MM.1S (cell line): ENCODE measurements at regions not wholly inside any gene's neighbourhood (a gene's known extent, or its start where the extent isn't known, plus 50 kb on each side); places are given as distances from the start of the nearest gene placed in this dataset.

ENCODE experiments used
- CTCF ChIP-seq: fragments of 300-600 bp; sonication (generic); IDR thresholded peaks from 2 replicates; pipeline ENCODE4 v1.5.1; 2016; ENCODE audit warnings: antibody characterized with exemption, low read length, mixed read lengths
- EZH2 ChIP-seq: fragments of 300-600 bp; sonication (generic); optimal IDR thresholded peaks from 2 replicates; pipeline ENCODE3; 2017; ENCODE audit warnings: low read depth, mild to moderate bottlenecking, antibody characterized with exemption, low read length, mixed read lengths

GRCh38 chr18:65990174-65990690, 239.4 kb downstream of the CDH7 start:
- TF ChIP-seq CTCF (no peak), EZH2 (no peak)
